Gastroesophageal sphincter (tissue), 3 donors: ENCODE measurements at regions not wholly inside any gene's neighbourhood (a gene's known extent, or its start where the extent isn't known, plus 50 kb on each side); places are given as distances from the start of the nearest gene placed in this dataset.

Experiments used
- CTCF ChIP-seq, 4 experiments: fragments of 200-600 bp in 2 of 4; fragments of 450-650 bp in 2 of 4; sonication (generic) in 1 of 4; IDR thresholded peaks; one replicate each; pipeline ENCODE4 v1.5.1; 2017 to 2019; ENCODE audit warnings: antibody characterized with exemption in 4 of 4, mild to moderate bottlenecking in 2 of 4, moderate library complexity in 2 of 4
- EP300 ChIP-seq: sonication (generic); formaldehyde crosslinking; IDR thresholded peaks from one replicate; pipeline ENCODE4 v1.6.1; 2017; ENCODE audit warnings: antibody characterized with exemption, mild to moderate bottlenecking

DNA sequence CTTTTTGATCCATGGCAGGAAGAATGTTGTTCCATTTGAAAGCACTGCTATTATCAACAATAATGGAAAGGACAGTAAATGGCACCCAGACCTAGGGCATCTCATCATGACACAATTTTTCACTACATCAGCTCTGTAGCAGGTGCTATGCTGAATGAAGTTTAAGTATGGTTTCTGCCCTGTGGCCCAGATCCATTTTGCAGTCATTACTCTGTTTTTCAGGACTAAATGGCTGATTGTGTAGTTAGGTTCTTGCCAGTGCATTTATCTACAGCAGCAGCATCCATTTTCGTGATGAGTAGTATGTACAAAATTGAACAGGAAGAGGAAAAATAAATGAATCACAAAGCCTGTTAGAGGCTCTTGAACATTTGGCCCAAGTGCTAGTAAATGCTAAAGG is 270.5 kb upstream of the CD180 start:
- no peak for TF ChIP-seq EP300
- TF ChIP-seq CTCF (IDR thresholded peaks at IDR 0.05) = no peak
